Lower leg skin (tissue), 3 donors: ENCODE measurements at regions not wholly inside any gene's neighbourhood (a gene's known extent, or its start where the extent isn't known, plus 50 kb on each side); places are given as distances from the start of the nearest gene placed in this dataset.

Experiments
- POLR2A ChIP-seq, 2 donors: fragments of 450-650 bp; IDR thresholded peaks; one replicate each; pipeline ENCODE4 v1.6.1; 2016 to 2017; ENCODE audit warnings: antibody characterized with exemption in 2 of 2, mild to moderate bottlenecking in 1 of 2, moderate library complexity in 1 of 2
- TF ChIP-seq, protein P1 (sequence below), 3 donors: fragments of 450-650 bp; IDR thresholded peaks; one replicate each; pipeline ENCODE4 v1.5.1; 2016; ENCODE audit warnings: antibody characterized with exemption in 3 of 3, mild to moderate bottlenecking in 3 of 3, moderate library complexity in 2 of 3

DNA sequence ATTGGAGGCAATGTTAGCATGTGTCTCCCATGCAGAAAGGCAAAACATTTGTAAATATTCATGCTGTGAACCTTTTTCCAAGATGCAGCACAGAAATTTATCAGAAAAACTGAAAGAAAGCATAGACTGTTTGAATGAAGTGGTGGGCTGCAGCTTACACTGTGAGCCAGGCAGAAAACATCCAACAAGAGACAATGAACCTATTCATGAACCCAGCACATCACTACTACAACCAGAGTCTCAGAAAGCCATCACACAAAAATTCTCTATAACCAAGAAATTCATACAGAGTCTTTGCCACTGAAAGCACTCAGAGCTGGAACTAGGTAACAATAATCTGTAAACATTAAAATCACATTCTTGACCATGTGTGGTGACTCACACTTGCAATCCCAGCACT lies 448.9 kb downstream of the UQCRFS1 start:
- TF ChIP-seq, protein P1, sequence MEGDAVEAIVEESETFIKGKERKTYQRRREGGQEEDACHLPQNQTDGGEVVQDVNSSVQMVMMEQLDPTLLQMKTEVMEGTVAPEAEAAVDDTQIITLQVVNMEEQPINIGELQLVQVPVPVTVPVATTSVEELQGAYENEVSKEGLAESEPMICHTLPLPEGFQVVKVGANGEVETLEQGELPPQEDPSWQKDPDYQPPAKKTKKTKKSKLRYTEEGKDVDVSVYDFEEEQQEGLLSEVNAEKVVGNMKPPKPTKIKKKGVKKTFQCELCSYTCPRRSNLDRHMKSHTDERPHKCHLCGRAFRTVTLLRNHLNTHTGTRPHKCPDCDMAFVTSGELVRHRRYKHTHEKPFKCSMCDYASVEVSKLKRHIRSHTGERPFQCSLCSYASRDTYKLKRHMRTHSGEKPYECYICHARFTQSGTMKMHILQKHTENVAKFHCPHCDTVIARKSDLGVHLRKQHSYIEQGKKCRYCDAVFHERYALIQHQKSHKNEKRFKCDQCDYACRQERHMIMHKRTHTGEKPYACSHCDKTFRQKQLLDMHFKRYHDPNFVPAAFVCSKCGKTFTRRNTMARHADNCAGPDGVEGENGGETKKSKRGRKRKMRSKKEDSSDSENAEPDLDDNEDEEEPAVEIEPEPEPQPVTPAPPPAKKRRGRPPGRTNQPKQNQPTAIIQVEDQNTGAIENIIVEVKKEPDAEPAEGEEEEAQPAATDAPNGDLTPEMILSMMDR (IDR thresholded peaks at IDR 0.05), result no peak
- no peak for TF ChIP-seq POLR2A (IDR thresholded peaks at IDR 0.05)
